Activated naive CD4-positive, alpha-beta T cell treated with anti-CD3 and anti-CD28 coated beads, Interleukin-2, amount 50 U/mL, for 72 hours (primary cell): ENCODE measurements at regions not wholly inside any gene's neighbourhood (a gene's known extent, or its start where the extent isn't known, plus 50 kb on each side); places are given as distances from the start of the nearest gene placed in this dataset.
"Not testable (repeated sequence)": the region's sequence is repeated elsewhere in the genome, so short reads cannot be mapped to it uniquely, and the experiment has no call there.

Source experiments
- ATAC-seq, 2 donors: fragments of 150-1000 bp; cut with Tn5 transposase; 2 replicates each; pipeline ENCODE4 v1.10.0; 2021; ENCODE audit warnings: mild to moderate bottlenecking in 2 of 2, moderate library complexity in 2 of 2
- DNase-seq, 2 donors: peaks; one replicate each; pipeline ENCODE4 v3.0.0; 2021 to 2022; ENCODE audit warnings: low spot score in 2 of 2
- H3K27ac Mint-ChIP-seq, 2 donors: one replicate each; pipeline ENCODE4 v1.8.0; 2022; ENCODE audit warnings: mild to moderate bottlenecking in 2 of 2, mixed read lengths in 2 of 2
- H3K36me3 Mint-ChIP-seq, 2 donors: one replicate each; pipeline ENCODE4 v1.8.0; 2022; ENCODE audit warnings: mixed read lengths in 2 of 2
- H3K9me3 Mint-ChIP-seq, 2 donors: one replicate each; pipeline ENCODE4 v1.8.0; 2022; ENCODE audit warnings: mixed read lengths in 2 of 2

GRCh38 chr18:8933714-8934284, 168.7 kb upstream of the NDUFV2 start:
- Mint-ChIP-seq H3K36me3 (peaks cover 0 to 13% of the 10 kb centered on the region in 2 donors), H3K27ac (no peak overlapping the region), H3K9me3 (peaks cover 8 to 15% of the 10 kb centered on the region in 2 donors)
- DNase-seq = no peak
- no peak for ATAC-seq

GRCh38 chr18:8935346-8935745, 167.2 kb upstream of the NDUFV2 start:
- H3K36me3 Mint-ChIP-seq, H3K27ac Mint-ChIP-seq, ATAC-seq, H3K9me3 Mint-ChIP-seq, DNase-seq: not testable (repeated sequence)

GRCh38 chr18:8936619-8937018, 165.9 kb upstream of the NDUFV2 start:
- Mint-ChIP-seq H3K27ac (no peak overlapping the region), H3K36me3 (no peaks in the 10 kb centered on the region), H3K9me3 (peaks cover 0 to 4% of the 10 kb centered on the region in 2 donors)
- ATAC-seq (no peak), DNase-seq (no peak)

- H3K27ac Mint-ChIP-seq = no peak overlapping the region
- DNase-seq (no peak), ATAC-seq (no peak)
- peaks cover 0 to 4% of the 10 kb centered on the region in 2 donors for H3K9me3 Mint-ChIP-seq
- H3K36me3 Mint-ChIP-seq = no peaks in the 10 kb centered on the region
These were observed 165.1 kb upstream of the NDUFV2 start for GRCh38 chr18:8937160-8938094.

GRCh38 chr18:8938817-8939216, 163.7 kb upstream of the NDUFV2 start:
- Mint-ChIP-seq H3K27ac (no peak overlapping the region), H3K9me3 (peaks cover 0 to 4% of the 10 kb centered on the region in 2 donors), H3K36me3 (no peaks in the 10 kb centered on the region)
- ATAC-seq = no peak
- DNase-seq = no peak

GRCh38 chr18:8942021-8942908, 160.2 kb upstream of the NDUFV2 start:
- no peaks in the 10 kb centered on the region for H3K36me3 Mint-ChIP-seq
- no peak for DNase-seq
- H3K9me3 Mint-ChIP-seq = peaks cover 0 to 4% of the 10 kb centered on the region in 2 donors
- no peak overlapping the region for H3K27ac Mint-ChIP-seq
- ATAC-seq = no peak

GRCh38 chr18:8942909-8943545, 159.5 kb upstream of the NDUFV2 start:
- ATAC-seq (no peak), DNase-seq (no peak)
- Mint-ChIP-seq H3K36me3 (no peaks in the 10 kb centered on the region), H3K27ac (no peak overlapping the region), H3K9me3 (peaks cover 0 to 4% of the 10 kb centered on the region in 2 donors)

- Mint-ChIP-seq H3K9me3 (peaks cover 0 to 4% of the 10 kb centered on the region in 2 donors), H3K27ac (no peak overlapping the region), H3K36me3 (no peaks in the 10 kb centered on the region)
- no peak for DNase-seq
- ATAC-seq = no peak
These were observed 158.3 kb upstream of the NDUFV2 start for GRCh38 chr18:8943900-8944870.

GRCh38 chr18:8944871-8945245, 157.6 kb upstream of the NDUFV2 start:
- ATAC-seq = no peak
- no peak overlapping the region for H3K27ac Mint-ChIP-seq

GRCh38 chr18:8945514-8945913, 157.0 kb upstream of the NDUFV2 start:
- DNase-seq (no peak), ATAC-seq (no peak)
- no peak overlapping the region for H3K27ac Mint-ChIP-seq
- peaks cover 0 to 4% of the 10 kb centered on the region in 2 donors for H3K9me3 Mint-ChIP-seq
- no peaks in the 10 kb centered on the region for H3K36me3 Mint-ChIP-seq

More at GRCh38 chr18:8944871-8945245, 157.6 kb upstream of the NDUFV2 start:
- no peaks in the 10 kb centered on the region for H3K36me3 Mint-ChIP-seq
- peaks cover 0 to 4% of the 10 kb centered on the region in 2 donors for H3K9me3 Mint-ChIP-seq
- DNase-seq = no peak

GRCh38 chr18:8946066-8946838, 156.2 kb upstream of the NDUFV2 start:
- ATAC-seq (no peak), DNase-seq (no peak)
- peaks cover 0 to 4% of the 10 kb centered on the region in 2 donors for H3K9me3 Mint-ChIP-seq
- H3K27ac Mint-ChIP-seq = no peak overlapping the region
- H3K36me3 Mint-ChIP-seq = no peaks in the 10 kb centered on the region

GRCh38 chr18:8947566-8947965, 154.9 kb upstream of the NDUFV2 start:
- no peaks in the 10 kb centered on the region for H3K36me3 Mint-ChIP-seq
- no peak overlapping the region for H3K27ac Mint-ChIP-seq
- peaks cover 0 to 4% of the 10 kb centered on the region in 2 donors for H3K9me3 Mint-ChIP-seq
- ATAC-seq = no peak
- no peak for DNase-seq

GRCh38 chr18:8948011-8948410, 154.5 kb upstream of the NDUFV2 start:
- no peaks in the 10 kb centered on the region for H3K36me3 Mint-ChIP-seq
- DNase-seq (no peak), ATAC-seq (no peak)
- peaks cover 0 to 4% of the 10 kb centered on the region in 2 donors for H3K9me3 Mint-ChIP-seq
- H3K27ac Mint-ChIP-seq = no peak overlapping the region

- no peak for DNase-seq
- no peaks in the 10 kb centered on the region for H3K36me3 Mint-ChIP-seq
- H3K9me3 Mint-ChIP-seq = peaks cover 0 to 4% of the 10 kb centered on the region in 2 donors
- no peak for ATAC-seq
- H3K27ac Mint-ChIP-seq = no peak overlapping the region
These were observed 153.9 kb upstream of the NDUFV2 start for GRCh38 chr18:8948471-8949149.
